AG04450 (cell line): ENCODE measurements at regions not wholly inside any gene's neighbourhood (a gene's known extent, or its start where the extent isn't known, plus 50 kb on each side); places are given as distances from the start of the nearest gene placed in this dataset.

ENCODE experiments used
- CTCF ChIA-PET: fragments of 300-600, 350-600 bp; formaldehyde crosslinking; extraction: SDS; loops from one replicate; lab custom pipeline; 2022; ENCODE audit warnings: antibody characterized with exemption, inconsistent platforms; lab: Charles Lee
- POLR2A ChIA-PET: fragments of 350-600 bp; formaldehyde crosslinking; extraction: SDS; loops from one replicate; lab custom pipeline; 2021; ENCODE audit warnings: antibody characterized with exemption, inconsistent platforms; lab: Yijun Ruan, JAX
- DNase-seq: peaks from one replicate; pipeline ENCODE4 v3.0.0-alpha.2; 2011; ENCODE audit warnings: low read depth, low spot score
- H3K27ac ChIP-seq: one replicate; pipeline ENCODE4 v1.5.1; 2012; ENCODE audit warnings: low read depth, low read length, control low read depth
- H3K27me3 ChIP-seq: one replicate; pipeline ENCODE4 v1.6.0; 2012; ENCODE audit warnings: low read length; ENCODE audit not compliant: control insufficient read depth, insufficient read depth
- H3K4me3 ChIP-seq: 2 replicates; pipeline ENCODE4 v1.5.1; 2011; ENCODE audit warnings: mild to moderate bottlenecking, low read depth, low read length, control low read depth
- H3K9me3 ChIP-seq: 2 replicates; pipeline ENCODE4 v1.5.1; 2012; ENCODE audit warnings: low read length; ENCODE audit not compliant: control insufficient read depth, insufficient read depth
- TF ChIP-seq, protein P1 (sequence below): IDR thresholded peaks from 2 replicates; pipeline ENCODE4 v1.5.1; 2011; ENCODE audit warnings: low read depth, low read length, control low read depth, inconsistent platforms

DNA sequence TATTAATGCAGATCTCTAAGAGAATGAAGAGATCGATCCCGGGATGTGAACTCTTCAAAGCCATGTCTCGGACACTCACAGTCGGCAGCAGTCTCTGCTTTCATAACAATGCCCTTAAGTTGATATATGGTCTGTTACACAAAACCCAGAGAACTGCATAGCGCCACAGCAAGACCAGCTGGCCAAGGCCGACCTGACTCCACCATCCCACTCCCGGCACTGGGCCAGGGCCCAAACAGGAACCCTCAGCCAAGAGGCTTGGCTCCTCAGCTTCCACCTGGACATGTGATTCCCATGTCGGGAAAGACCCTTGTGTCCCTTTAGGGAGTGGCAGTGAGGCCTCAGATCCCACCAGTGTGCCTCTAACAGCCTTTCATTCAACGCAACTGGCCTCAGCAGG lies 106.6 kb upstream of the RNF32 start:
- TF ChIP-seq, protein P1, sequence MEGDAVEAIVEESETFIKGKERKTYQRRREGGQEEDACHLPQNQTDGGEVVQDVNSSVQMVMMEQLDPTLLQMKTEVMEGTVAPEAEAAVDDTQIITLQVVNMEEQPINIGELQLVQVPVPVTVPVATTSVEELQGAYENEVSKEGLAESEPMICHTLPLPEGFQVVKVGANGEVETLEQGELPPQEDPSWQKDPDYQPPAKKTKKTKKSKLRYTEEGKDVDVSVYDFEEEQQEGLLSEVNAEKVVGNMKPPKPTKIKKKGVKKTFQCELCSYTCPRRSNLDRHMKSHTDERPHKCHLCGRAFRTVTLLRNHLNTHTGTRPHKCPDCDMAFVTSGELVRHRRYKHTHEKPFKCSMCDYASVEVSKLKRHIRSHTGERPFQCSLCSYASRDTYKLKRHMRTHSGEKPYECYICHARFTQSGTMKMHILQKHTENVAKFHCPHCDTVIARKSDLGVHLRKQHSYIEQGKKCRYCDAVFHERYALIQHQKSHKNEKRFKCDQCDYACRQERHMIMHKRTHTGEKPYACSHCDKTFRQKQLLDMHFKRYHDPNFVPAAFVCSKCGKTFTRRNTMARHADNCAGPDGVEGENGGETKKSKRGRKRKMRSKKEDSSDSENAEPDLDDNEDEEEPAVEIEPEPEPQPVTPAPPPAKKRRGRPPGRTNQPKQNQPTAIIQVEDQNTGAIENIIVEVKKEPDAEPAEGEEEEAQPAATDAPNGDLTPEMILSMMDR: no peak
- no peaks in the 10 kb centered on the region for H3K27me3 ChIP-seq
- CTCF ChIA-PET: no interaction called here
- no peak overlapping the region for H3K27ac ChIP-seq
- H3K9me3 ChIP-seq: peaks cover 25% of the 10 kb centered on the region
- no peak for DNase-seq
- no peak overlapping the region for H3K4me3 ChIP-seq
- POLR2A ChIA-PET: no interaction called here

DNA sequence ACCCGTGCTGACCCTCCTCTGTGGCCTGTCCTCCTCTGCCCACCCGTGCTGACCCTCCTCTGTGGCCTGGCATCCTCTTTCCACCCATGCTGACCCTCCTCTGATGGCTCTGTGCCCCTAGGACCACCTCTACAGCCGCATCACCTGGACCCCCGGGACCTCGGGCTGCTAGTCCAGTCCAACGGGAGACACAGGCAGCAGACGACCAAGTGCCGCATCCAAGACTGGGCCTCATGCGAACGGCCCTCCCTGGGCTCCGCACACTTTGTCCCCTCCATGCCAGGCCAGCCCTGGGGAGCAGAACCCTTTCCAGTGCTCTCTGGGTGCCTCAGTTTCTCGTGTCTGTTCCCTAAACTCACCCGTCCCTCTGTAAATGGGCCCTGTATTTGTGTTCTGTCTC lies 107.2 kb upstream of the RNF32 start:
- no peak for DNase-seq
- Histone ChIP-seq H3K4me3 (no peak overlapping the region), H3K27ac (no peak overlapping the region), H3K27me3 (no peaks in the 10 kb centered on the region), H3K9me3 (peaks cover 25% of the 10 kb centered on the region)
- TF ChIP-seq, protein P1: no peak
- ChIA-PET CTCF (no interaction called here), POLR2A (no interaction called here)

DNA sequence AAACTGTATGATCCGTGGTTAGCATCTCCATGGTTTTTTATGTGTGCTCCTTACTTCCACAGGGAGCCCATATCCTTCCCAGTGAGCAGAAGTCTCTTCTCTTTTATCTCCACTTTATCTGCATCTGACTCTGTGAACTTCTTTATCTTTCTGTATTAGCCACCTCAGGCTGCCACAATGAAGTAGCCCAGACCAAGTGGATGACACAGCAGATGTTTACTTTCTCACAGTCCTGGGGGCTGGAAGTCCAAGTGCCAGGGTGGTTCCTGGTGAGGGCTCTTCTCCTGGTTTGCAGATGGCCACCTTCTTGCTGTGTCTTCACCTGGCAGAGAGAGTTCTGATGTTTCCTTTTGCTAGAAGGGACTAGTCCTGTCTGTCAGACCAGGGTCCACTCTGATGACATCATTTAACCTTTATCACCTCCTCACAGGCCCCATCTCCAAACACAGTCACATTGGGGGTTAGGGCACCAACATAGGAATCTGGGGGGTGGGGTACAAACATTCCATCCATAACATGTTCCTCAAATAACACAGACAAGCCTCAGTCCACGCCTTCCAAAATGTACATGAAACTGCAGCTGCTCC lies 108.5 kb upstream of the RNF32 start:
- CTCF ChIA-PET: no interaction called here
- Histone ChIP-seq H3K27me3 (no peaks in the 10 kb centered on the region), H3K4me3 (no peak overlapping the region), H3K27ac (no peak overlapping the region), H3K9me3 (peaks cover 19% of the 10 kb centered on the region)
- POLR2A ChIA-PET: no interaction called here
- TF ChIP-seq, protein P1: no peak
- DNase-seq: no peak

DNA sequence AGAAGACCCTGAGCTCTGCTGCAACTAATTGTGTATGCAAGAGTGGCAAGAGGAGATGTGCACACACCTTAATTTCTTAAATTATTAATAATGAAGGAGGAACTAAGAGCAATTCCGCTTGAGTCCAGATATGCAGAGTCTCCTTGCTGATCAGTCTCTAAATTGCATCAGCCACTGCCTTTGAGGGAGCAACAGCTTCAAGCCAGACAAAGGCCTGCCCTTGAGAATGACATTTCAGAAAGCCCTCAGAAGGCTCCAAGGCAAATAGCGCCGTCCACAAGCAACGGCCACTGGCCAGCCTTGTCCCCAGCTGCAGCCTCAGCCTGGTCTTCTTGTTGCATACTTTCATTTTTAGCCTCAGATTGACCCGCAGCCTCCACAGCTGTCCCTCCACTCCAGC lies 110.6 kb upstream of the RNF32 start:
- TF ChIP-seq, protein P1: no peak
- ChIA-PET POLR2A (no interaction called here), CTCF (no interaction called here)
- no peak overlapping the region for H3K27ac ChIP-seq
- no peaks in the 10 kb centered on the region for H3K27me3 ChIP-seq
- peaks cover 16% of the 10 kb centered on the region for H3K9me3 ChIP-seq
- no peak overlapping the region for H3K4me3 ChIP-seq
- no peak for DNase-seq

DNA sequence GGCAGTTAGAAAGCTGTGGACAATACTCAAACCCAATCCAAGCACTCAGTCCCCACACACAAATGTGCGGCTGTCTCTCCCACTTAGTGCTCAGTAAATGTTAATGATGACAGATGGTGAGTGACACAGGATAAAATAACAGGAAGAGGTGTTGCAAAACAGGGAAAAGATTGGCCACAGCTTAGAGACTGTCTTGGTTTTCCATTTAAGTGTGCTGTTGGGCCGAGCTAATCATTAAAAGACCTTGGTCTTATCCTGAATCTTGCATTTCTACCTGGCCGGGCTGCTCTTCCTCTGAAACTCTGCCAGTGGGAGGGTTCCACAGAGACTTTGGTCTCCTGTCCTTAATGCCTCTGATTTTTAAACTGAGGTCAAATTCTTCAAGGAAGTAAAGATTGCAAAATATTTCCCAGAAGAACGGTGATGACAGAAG lies 113.1 kb upstream of the RNF32 start:
- ChIA-PET CTCF (no interaction called here), POLR2A (no interaction called here)
- TF ChIP-seq, protein P1: no peak
- H3K27me3 ChIP-seq: no peaks in the 10 kb centered on the region
- no peak overlapping the region for H3K27ac ChIP-seq
- peaks cover 17% of the 10 kb centered on the region for H3K9me3 ChIP-seq
- no peak overlapping the region for H3K4me3 ChIP-seq
- no peak for DNase-seq
